M059J (cell line): ENCODE measurements at regions not wholly inside any gene's neighbourhood (a gene's known extent, or its start where the extent isn't known, plus 50 kb on each side); places are given as distances from the start of the nearest gene placed in this dataset.

Experiments
- DNase-seq: peaks from one replicate; pipeline ENCODE4 v3.0.0-alpha.2; 2012; ENCODE audit warnings: low read depth

DNA sequence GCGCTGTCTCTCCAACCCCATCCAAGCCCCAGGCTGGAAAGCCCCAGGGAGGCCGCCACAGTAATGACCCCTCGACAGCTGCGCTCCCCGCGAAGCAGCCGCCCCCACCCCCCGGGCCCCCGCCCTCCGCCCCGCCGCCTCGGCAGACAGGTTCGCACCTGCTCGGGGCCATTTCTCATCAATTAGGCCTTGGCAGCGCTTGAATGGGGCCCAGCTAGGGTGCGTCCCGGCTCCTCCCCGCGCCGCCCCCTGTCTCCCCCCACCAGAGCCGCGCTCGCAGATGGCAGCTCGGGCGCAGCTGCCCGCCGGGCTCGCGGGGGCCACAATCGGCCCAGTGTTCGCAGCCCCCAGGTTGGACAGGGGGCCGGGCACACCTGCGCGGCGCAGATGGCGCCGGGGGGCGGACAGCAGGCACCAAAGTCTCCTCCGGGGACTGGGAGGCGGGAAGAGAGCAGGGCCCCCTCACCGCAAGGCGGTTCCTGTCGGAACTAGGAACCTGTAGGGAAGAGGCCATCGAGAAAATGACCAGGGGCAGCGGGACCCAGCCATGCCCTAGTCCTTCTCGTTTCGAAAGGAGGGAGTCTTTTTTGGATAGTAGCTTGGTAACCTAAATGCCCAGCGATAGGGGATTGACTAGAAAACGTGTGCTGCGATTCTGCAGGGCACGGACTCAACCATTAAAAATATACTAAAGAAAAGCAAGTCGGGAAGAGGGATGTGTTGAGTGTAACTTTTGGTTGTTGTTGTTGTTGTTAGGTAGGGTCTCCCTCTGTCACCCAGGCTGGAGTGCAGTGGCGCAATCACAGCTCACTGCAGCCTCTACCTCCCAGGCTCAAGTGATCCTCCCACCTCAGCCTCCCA, 83.2 kb upstream of the EYA2 start:
- no peak for DNase-seq

DNA sequence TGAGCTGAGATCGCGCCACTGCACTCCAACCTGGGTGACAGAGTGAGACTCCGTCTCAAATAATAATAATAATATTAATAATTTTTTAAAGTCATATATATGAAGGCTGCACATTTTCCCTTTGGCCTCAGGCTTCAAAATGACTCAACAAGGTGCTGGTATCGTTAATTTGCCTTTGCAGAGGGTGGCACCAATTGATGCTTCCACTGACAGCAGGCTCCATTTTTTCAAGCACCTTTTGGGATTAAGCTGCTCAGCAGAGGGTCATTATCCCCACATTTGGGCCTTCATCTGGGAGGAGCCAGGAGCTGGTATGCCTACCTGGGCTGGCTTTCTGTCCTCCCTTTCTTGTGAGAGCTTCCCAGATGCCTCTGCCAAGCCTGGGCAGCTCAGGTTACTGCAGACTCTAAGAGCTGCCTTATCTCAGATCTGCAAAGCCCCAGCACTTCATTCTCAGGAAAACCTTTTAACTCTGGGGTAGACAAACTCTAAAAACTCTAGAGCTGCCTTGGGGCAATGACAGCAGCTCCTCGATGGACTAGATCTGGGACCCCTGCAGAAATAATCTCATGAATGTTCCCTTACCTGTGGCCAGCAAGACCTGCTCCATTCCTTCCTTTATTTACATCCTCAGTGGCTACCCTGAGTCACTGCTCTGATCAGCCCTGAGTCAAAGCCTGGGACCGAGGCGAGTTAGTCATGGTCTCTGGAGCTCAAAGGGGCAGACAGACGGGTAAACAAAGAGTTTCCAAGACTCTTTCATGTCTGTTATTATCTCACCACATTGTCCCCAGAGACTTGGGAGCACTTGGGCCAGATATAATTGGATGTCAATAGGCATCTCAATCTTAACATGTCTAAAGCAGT, 80.0 kb upstream of the EYA2 start:
- DNase-seq: peak; percentile 96

GRCh38 chr20:46816097-46816496, 78.5 kb upstream of the EYA2 start:
- no peak for DNase-seq

- DNase-seq: no peak
Observed at GRCh38 chr20:46816886-46817638, 77.6 kb upstream of the EYA2 start.

DNA sequence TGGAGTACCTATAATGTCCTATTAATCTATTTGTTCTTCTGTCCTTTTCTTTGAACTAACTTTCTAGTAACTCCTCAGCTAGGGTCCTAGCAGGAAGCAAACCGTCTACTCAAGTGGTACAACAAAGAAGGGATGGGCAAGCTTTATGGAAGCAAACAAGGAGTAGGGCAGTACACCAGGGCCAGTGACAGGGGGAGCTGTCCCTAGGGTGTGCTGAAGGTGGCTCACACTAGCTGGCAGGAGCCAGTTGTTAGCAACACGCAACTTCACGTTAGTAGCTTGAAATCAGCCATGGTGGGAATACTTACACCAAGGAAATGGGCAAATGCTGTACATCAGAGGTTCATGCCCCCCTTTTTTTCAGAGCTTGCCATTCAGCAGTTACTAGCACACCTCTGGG, 74.0 kb upstream of the EYA2 start:
- DNase-seq: no peak

GRCh38 chr20:46823271-46823751, 71.3 kb upstream of the EYA2 start:
- DNase-seq: no peak

- no peak for DNase-seq
Observed at GRCh38 chr20:46823753-46824152, 70.9 kb upstream of the EYA2 start.

- peak; percentile 60 for DNase-seq
Observed at GRCh38 chr20:46826343-46826984, 68.2 kb upstream of the EYA2 start.

GRCh38 chr20:46827718-46828458, 66.8 kb upstream of the EYA2 start:
- peak; percentile 24 for DNase-seq

GRCh38 chr20:46828471-46828870, 66.2 kb upstream of the EYA2 start:
- peak; percentile 66 for DNase-seq

DNA sequence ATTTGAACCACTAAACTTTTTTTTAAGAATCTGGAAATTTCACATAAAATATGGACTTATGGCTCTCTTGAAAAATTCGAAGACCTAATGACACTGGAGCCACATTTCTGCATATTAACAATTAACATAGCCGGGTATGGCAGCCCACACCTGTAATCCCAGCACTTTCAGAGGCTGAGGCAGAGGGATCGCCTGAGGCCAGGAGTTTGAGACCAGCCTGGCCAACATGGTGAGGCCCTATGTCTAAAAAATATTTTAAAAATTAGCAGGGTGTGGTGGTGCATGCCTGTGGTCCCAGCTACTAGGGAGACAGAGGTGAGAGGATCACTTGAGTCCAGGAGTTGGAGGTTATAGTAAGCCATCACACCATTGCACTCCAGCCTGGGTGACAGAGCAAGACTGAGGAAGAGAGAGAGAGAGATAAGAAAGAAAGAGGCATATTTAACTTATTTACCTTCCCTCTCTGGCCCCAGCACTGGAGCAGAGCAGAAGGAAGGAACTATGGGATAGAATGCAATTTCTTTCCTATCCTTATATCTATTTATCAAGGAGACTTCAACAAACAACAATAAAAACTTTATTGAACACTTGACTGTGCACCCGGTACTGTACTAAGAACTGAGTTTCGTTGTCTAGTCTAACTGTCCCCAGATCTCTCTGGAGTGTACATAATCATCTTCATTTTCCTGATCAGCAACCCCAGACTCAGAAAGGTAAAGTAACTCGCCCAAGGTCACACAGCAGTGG, 63.6 kb upstream of the EYA2 start:
- no peak for DNase-seq

- peak; percentile 15 for DNase-seq
Observed at GRCh38 chr20:46831633-46832011, 63.0 kb upstream of the EYA2 start.

GRCh38 chr20:46832555-46832954, 62.1 kb upstream of the EYA2 start:
- no peak for DNase-seq

- peak; percentile 17 for DNase-seq
Observed at GRCh38 chr20:46833360-46833759, 61.3 kb upstream of the EYA2 start.

DNA sequence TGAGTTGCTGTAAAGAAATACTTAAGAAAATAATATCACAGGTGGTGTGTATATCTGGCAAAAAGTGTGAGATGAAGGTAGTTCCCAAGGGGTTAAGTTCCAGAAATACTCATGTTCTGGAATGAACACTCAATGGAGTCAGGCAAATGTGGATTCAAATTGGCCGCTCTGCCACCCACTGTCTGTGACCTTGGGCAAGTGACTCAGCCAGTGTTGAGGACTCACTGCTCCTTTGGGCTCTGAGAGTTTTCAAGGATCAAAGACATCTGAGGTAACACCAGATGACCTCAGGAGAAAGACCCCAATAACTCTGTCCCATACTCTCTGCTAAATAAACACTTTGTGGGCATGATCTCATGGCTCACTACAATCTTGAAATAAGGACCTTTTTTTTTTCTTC, 59.2 kb upstream of the EYA2 start:
- peak; percentile 64 for DNase-seq

DNA sequence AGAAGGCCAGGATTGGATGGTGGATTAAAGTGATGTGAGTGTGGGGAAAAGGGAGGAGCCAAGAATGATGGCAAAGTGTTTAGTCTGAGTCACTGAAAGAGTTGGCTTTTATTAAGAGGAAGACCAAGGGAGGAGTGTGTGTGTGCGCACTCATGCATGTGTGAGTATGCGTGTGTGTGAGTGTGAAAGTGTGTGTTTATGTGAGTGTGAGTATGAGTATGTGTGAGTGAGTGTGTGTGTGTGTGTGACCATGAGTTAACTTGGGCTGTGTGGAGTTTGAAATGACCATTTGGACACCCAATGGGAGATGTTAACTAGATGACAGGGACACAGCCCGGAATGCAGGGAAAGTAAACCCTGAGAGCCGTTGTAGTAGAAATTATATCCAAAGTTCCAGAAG, 57.6 kb upstream of the EYA2 start:
- no peak for DNase-seq

- no peak for DNase-seq
Observed at GRCh38 chr20:46838011-46838410, 56.6 kb upstream of the EYA2 start.

DNA sequence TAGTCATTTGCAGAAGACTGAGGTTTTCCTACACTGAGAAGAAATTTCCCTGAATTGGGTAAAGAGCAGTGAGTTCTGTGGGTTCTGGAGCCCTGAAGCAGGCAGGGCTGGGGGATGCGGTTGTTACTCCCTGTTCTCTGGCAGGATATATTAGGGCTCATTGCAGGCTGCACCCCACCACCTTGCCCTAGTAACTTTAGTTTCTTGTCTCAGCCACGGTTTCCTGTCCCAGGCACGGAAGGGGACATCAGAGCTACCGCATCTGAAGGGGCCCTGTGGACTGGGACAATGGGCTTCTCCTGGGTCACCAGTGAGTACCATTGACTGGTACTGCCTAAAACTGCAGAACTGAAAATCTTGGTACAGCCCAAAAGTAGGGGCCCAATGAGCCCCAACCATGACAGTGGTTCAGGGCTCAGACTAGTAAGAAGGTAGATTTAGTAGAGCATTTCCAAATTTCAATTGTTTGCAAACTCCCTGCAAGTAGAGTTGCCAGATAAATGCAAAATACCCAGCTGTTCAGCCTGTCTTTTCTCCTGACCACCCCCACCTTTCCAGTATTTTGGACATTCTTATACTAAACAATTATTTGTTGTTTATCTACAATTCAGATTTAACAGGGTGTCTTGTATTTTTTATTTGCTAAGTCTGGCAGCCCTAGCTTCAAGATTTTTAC, 54.5 kb upstream of the EYA2 start:
- no peak for DNase-seq
